H1 (cell line): ENCODE measurements at regions not wholly inside any gene's neighbourhood (a gene's known extent, or its start where the extent isn't known, plus 50 kb on each side); places are given as distances from the start of the nearest gene placed in this dataset.
"Not testable (repeated sequence)": the region's sequence is repeated elsewhere in the genome, so short reads cannot be mapped to it uniquely, and the experiment has no call there.

ENCODE experiments used
- CTCF ChIA-PET: fragments of 300-600 bp; sonication (Branson Sonifier 250); formaldehyde crosslinking; loops from one replicate; lab custom pipeline; 2021; ENCODE audit not compliant: partially characterized antibody; lab: Charles Lee
- POLR2A ChIA-PET: fragments of 300-600 bp; sonication (Branson Sonifier 250); formaldehyde crosslinking; loops from one replicate; lab custom pipeline; 2021; ENCODE audit warnings: inconsistent platforms; ENCODE audit not compliant: partially characterized antibody; lab: Charles Lee
- DNase-seq, 2 experiments: peaks; one replicate each; pipeline versions ENCODE4 v3.0.0 to v3.0.0-alpha.2; 2010 to 2022; ENCODE audit warnings: low spot score in 2 of 2, low read depth in 1 of 2, mixed read lengths in 1 of 2
- FAIRE-seq: peaks from 2 replicates; lab custom pipeline; 2011; peaks lifted over from hg19 to GRCh38; lab: Jason Lieb, UNC
- H2AFZ ChIP-seq: 2 replicates; pipeline ENCODE4 v1.8.1; 2012; ENCODE audit warnings: low read length, inconsistent platforms
- H2AK5ac ChIP-seq: 2 replicates; pipeline ENCODE4 v1.6.1; 2013; ENCODE audit warnings: low read depth, low read length
- H2BK120ac ChIP-seq: replicated peaks from 2 replicates; pipeline ENCODE3; 2013; ENCODE audit warnings: low read depth, low read length, inconsistent platforms
- H2BK12ac ChIP-seq: 2 replicates; pipeline ENCODE4 v1.6.1; 2013; ENCODE audit warnings: low read depth, low read length
- H2BK15ac ChIP-seq: 2 replicates; pipeline ENCODE4 v1.6.1; 2013; ENCODE audit warnings: low read length
- H2BK20ac ChIP-seq: 2 replicates; pipeline ENCODE4 v1.6.1; 2013; ENCODE audit warnings: low read length
- H2BK5ac ChIP-seq: 2 replicates; pipeline ENCODE4 v1.6.1; 2013; ENCODE audit warnings: low read depth, low read length
- H3K14ac ChIP-seq: 2 replicates; pipeline ENCODE4 v1.6.1; 2013; ENCODE audit warnings: inconsistent platforms; ENCODE audit not compliant: insufficient read length
- H3K18ac ChIP-seq: 2 replicates; pipeline ENCODE4 v1.6.1; 2013; ENCODE audit warnings: low read length; ENCODE audit errors: extremely low read depth
- H3K23ac ChIP-seq: 2 replicates; pipeline ENCODE4 v1.6.1; 2013; ENCODE audit warnings: inconsistent platforms; ENCODE audit not compliant: insufficient read length
- H3K23me2 ChIP-seq: 2 replicates; pipeline ENCODE4 v1.6.1; 2013; ENCODE audit warnings: low read depth, low read length
- H3K27ac ChIP-seq: 2 replicates; pipeline ENCODE4 v1.6.1; 2011; ENCODE audit warnings: low read depth, low read length, inconsistent platforms
- H3K27me3 ChIP-seq, 4 experiments: replicated peaks in 1 of 4; 1 replicate in 1 of 4; 2 replicates in 3 of 4; pipeline versions ENCODE4 v1.6.1 to v1.8.1; 2011 to 2013; ENCODE audit warnings: low read length in 3 of 4, mild to moderate bottlenecking in 3 of 4, inconsistent platforms in 2 of 4, mixed read lengths in 2 of 4, moderate library complexity in 1 of 4; ENCODE audit not compliant: control insufficient read depth in 3 of 4, insufficient read depth in 3 of 4; ENCODE audit errors: extremely low read depth in 1 of 4
- H3K36me3 ChIP-seq, 4 experiments: 2 replicates each; pipeline versions ENCODE4 v1.6.1 to v1.8.1; 2011 to 2013; ENCODE audit warnings: mild to moderate bottlenecking in 4 of 4, low read length in 3 of 4, moderate library complexity in 2 of 4, control low read depth in 1 of 4, inconsistent platforms in 1 of 4; ENCODE audit not compliant: insufficient read depth in 4 of 4, control insufficient read depth in 2 of 4
- H3K4ac ChIP-seq: replicated peaks from 2 replicates; pipeline ENCODE3; 2013; ENCODE audit warnings: low read length, low read depth, mixed read lengths, inconsistent platforms; ENCODE audit not compliant: insufficient read length
- H3K4me1 ChIP-seq, 4 experiments: replicated peaks in 1 of 4; 1 replicate in 1 of 4; 2 replicates in 3 of 4; pipeline versions ENCODE4 v1.6.1 to v1.8.1; 2011 to 2013; ENCODE audit warnings: low read length in 3 of 4, inconsistent platforms in 2 of 4, mixed read lengths in 1 of 4; ENCODE audit not compliant: insufficient read depth in 4 of 4, control insufficient read depth in 3 of 4
- H3K4me2 ChIP-seq, 2 experiments: 2 replicates each; pipeline versions ENCODE4 v1.6.1 to v1.8.1; 2011 to 2013; ENCODE audit warnings: low read depth in 2 of 2, low read length in 2 of 2, control low read depth in 1 of 2, inconsistent platforms in 1 of 2, mild to moderate bottlenecking in 1 of 2; ENCODE audit not compliant: insufficient read depth in 1 of 2
- H3K4me3 ChIP-seq, 4 experiments: fragments of 200-600, 300-600 bp in 1 of 4; sonication (generic), shearing (Covaris generic), sonication (Bioruptor Twin) in 1 of 4; 2 replicates each; pipeline versions ENCODE4 v1.5.1 to v1.8.1; 2011 to 2016; ENCODE audit warnings: low read length in 4 of 4, low read depth in 3 of 4, control low read depth in 2 of 4, inconsistent platforms in 2 of 4, mild to moderate bottlenecking in 2 of 4, mixed read lengths in 1 of 4, moderate library complexity in 1 of 4; ENCODE audit not compliant: insufficient read depth in 2 of 4; ENCODE audit errors: extremely low read depth in 1 of 4
- H3K56ac ChIP-seq: replicated peaks from 2 replicates; pipeline ENCODE3; 2013; ENCODE audit warnings: low read depth, mild to moderate bottlenecking, mixed read lengths, low read length, inconsistent platforms; ENCODE audit not compliant: insufficient read length
- H3K79me1 ChIP-seq: 2 replicates; pipeline ENCODE4 v1.6.1; 2013; ENCODE audit warnings: low read depth, low read length, control low read depth
- H3K79me2 ChIP-seq, 2 experiments: 2 replicates each; pipeline versions ENCODE4 v1.6.1 to v1.8.1; 2012 to 2013; ENCODE audit warnings: low read length in 2 of 2, mild to moderate bottlenecking in 2 of 2, inconsistent platforms in 1 of 2; ENCODE audit not compliant: insufficient read depth in 2 of 2, control insufficient read depth in 1 of 2
- H3K9ac ChIP-seq, 4 experiments: replicated peaks in 1 of 4; 1 replicate in 1 of 4; 2 replicates in 3 of 4; pipeline versions ENCODE4 v1.6.1 to v1.8.1; 2011 to 2013; ENCODE audit warnings: low read depth in 3 of 4, low read length in 3 of 4, control low read depth in 2 of 4, mild to moderate bottlenecking in 2 of 4, moderate library complexity in 2 of 4, inconsistent platforms in 1 of 4; ENCODE audit errors: extremely low read depth in 1 of 4
- H3K9me3 ChIP-seq, 2 experiments: 2 replicates each; pipeline versions ENCODE4 v1.6.1 to v1.8.1; 2012 to 2013; ENCODE audit warnings: mild to moderate bottlenecking in 2 of 2, moderate library complexity in 2 of 2, control low read depth in 1 of 2, inconsistent platforms in 1 of 2, low read depth in 1 of 2, low read length in 1 of 2, mixed read lengths in 1 of 2; ENCODE audit not compliant: insufficient read depth in 2 of 2
- H4K20me1 ChIP-seq, 2 experiments: replicated peaks in 1 of 2; 2 replicates each; pipeline versions ENCODE3 to v1.8.1; 2011 to 2013; ENCODE audit warnings: inconsistent platforms in 2 of 2, low read length in 2 of 2, mild to moderate bottlenecking in 1 of 2; ENCODE audit not compliant: insufficient read depth in 2 of 2, control insufficient read depth in 1 of 2
- H4K5ac ChIP-seq: 2 replicates; pipeline ENCODE4 v1.6.1; 2013; ENCODE audit warnings: low read length, low read depth, mixed read lengths, inconsistent platforms; ENCODE audit not compliant: insufficient read length
- H4K8ac ChIP-seq: 2 replicates; pipeline ENCODE4 v1.8.0; 2013; ENCODE audit warnings: mild to moderate bottlenecking, moderate library complexity, low read length, inconsistent platforms; ENCODE audit not compliant: insufficient read depth; ENCODE audit errors: extremely low read depth
- H4K91ac ChIP-seq: replicated peaks from 2 replicates; pipeline ENCODE3; 2013; ENCODE audit warnings: low read length, mixed read lengths, inconsistent platforms; ENCODE audit not compliant: insufficient read length
- POU5F1 ChIP-seq: IDR thresholded peaks from 2 replicates; pipeline ENCODE4 v1.6.1; 2011; ENCODE audit warnings: low read depth, mild to moderate bottlenecking, low read length, moderate library complexity
- SP1 ChIP-seq: IDR thresholded peaks from 2 replicates; pipeline ENCODE4 v1.6.1; 2011; ENCODE audit warnings: low read depth, low read length
- SP4 ChIP-seq: IDR thresholded peaks from 2 replicates; pipeline ENCODE4 v1.6.1; 2012; ENCODE audit warnings: low read length, inconsistent platforms
- SUZ12 ChIP-seq: fragments of 200-600 bp; sonication (generic); IDR thresholded peaks from 2 replicates; pipeline ENCODE4 v1.6.1; 2012; ENCODE audit warnings: mild to moderate bottlenecking, inconsistent platforms, low read length, moderate library complexity, mixed read lengths
- WGBS, 2 experiments: shearing (Covaris generic) in 1 of 2; methylation state at CpG; one replicate each; pipeline versions ENCODE4 v1.1.6 to v1.1.7; 2013 to 2015; ENCODE audit warnings: low lambda C conversion rate in 2 of 2, mixed read lengths in 2 of 2, inconsistent platforms in 1 of 2, low coverage in 1 of 2, missing lambda C conversion rate in 1 of 2; ENCODE audit not compliant: insufficient replicate concordance in 2 of 2, insufficient coverage in 1 of 2, insufficient read length in 1 of 2; ENCODE audit errors: extremely low coverage in 1 of 2, missing lambda C conversion rate in 1 of 2; 5-methylcytosine and 5-hydroxymethylcytosine counted together
- TF ChIP-seq, protein P1 (sequence below): IDR thresholded peaks from 2 replicates; pipeline ENCODE4 v1.6.1; 2011; ENCODE audit warnings: low read length, improper control_type of control experiment

- TF ChIP-seq, protein P1, sequence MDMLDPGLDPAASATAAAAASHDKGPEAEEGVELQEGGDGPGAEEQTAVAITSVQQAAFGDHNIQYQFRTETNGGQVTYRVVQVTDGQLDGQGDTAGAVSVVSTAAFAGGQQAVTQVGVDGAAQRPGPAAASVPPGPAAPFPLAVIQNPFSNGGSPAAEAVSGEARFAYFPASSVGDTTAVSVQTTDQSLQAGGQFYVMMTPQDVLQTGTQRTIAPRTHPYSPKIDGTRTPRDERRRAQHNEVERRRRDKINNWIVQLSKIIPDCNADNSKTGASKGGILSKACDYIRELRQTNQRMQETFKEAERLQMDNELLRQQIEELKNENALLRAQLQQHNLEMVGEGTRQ, result no peak
- no peak for TF ChIP-seq POU5F1
- TF ChIP-seq SP4, result no peak
- TF ChIP-seq SUZ12, result no peak
- no peak for TF ChIP-seq SP1
These were observed 122.1 kb upstream of the ID2 start (continued) for GRCh38 chr2:8559805-8560204.

- FAIRE-seq, H3K27ac ChIP-seq, H3K4me1 ChIP-seq, H2BK20ac ChIP-seq, H2BK12ac ChIP-seq, H3K4me2 ChIP-seq, H4K5ac ChIP-seq, H2BK15ac ChIP-seq, H3K79me1 ChIP-seq, H3K23me2 ChIP-seq, H3K18ac ChIP-seq, H3K23ac ChIP-seq, H2BK5ac ChIP-seq, H3K9me3 ChIP-seq, H2BK120ac ChIP-seq, H4K8ac ChIP-seq, H3K14ac ChIP-seq, H2AK5ac ChIP-seq, DNase-seq, H4K91ac ChIP-seq, H3K9ac ChIP-seq, H3K27me3 ChIP-seq, H3K56ac ChIP-seq, H3K4me3 ChIP-seq, H4K20me1 ChIP-seq, H3K36me3 ChIP-seq, CTCF ChIA-PET, H3K79me2 ChIP-seq, POLR2A ChIA-PET, H3K4ac ChIP-seq, H2AFZ ChIP-seq: not testable (repeated sequence)
- WGBS, 2 experiments, result 92% methylated on average over 1 of the region's 2 CpGs; no CpG with 5 or more reads in 1 of the 2 experiments
These were observed 120.2 kb upstream of the ID2 start for GRCh38 chr2:8561692-8562091.
